ENCODE measurements at regions not wholly inside any gene's neighbourhood (a gene's known extent, or its start where the extent isn't known, plus 50 kb on each side); places are given as distances from the start of the nearest gene placed in this dataset.
"Not testable (repeated sequence)": the region's sequence is repeated elsewhere in the genome, so short reads cannot be mapped to it uniquely, and the experiment has no call there.

- no peak for TF ChIP-seq CTCF (IDR thresholded peaks at IDR 0.05; ENCODE audit: insufficient read depth, low read depth, low read length, missing control alignments)
- DNase-seq (ENCODE audit: low read depth): no peak
- no peak overlapping the region for H3K4me3 ChIP-seq (ENCODE audit: low read length)
Measured at GRCh38 chr2:155907211-155907610, 425.3 kb downstream of the NR4A2 start.

- no peak overlapping the region for H3K4me3 ChIP-seq (ENCODE audit: low read length)
- no peak for DNase-seq (ENCODE audit: low read depth)
- no peak for TF ChIP-seq CTCF (IDR thresholded peaks at IDR 0.05; ENCODE audit: insufficient read depth, low read depth, low read length, missing control alignments)
Measured at GRCh38 chr2:155905657-155906056, 426.9 kb downstream of the NR4A2 start.

- DNase-seq (ENCODE audit: low read depth): no peak
- no peak for TF ChIP-seq CTCF (IDR thresholded peaks at IDR 0.05; ENCODE audit: insufficient read depth, low read depth, low read length, missing control alignments)
- no peak overlapping the region for H3K4me3 ChIP-seq (ENCODE audit: low read length)
Measured at GRCh38 chr2:155904720-155905119, 427.8 kb downstream of the NR4A2 start.

GRCh38 chr2:155902635-155903034 lies 429.9 kb downstream of the NR4A2 start:
- DNase-seq (ENCODE audit: low read depth): no peak
- TF ChIP-seq CTCF (IDR thresholded peaks at IDR 0.05; ENCODE audit: insufficient read depth, low read depth, low read length, missing control alignments): no peak
- no peak overlapping the region for H3K4me3 ChIP-seq (ENCODE audit: low read length)

GRCh38 chr2:155895016-155895415 lies 437.5 kb downstream of the NR4A2 start:
- no peak overlapping the region for H3K4me3 ChIP-seq (ENCODE audit: low read length)
- peak; percentile 76 for DNase-seq (ENCODE audit: low read depth)
- no peak for TF ChIP-seq CTCF (IDR thresholded peaks at IDR 0.05; ENCODE audit: insufficient read depth, low read depth, low read length, missing control alignments)

GRCh38 chr2:155880382-155880781 lies 452.1 kb downstream of the NR4A2 start:
- H3K4me3 ChIP-seq (ENCODE audit: low read length): not testable (repeated sequence)
- peak; percentile 48 for DNase-seq (ENCODE audit: low read depth)

- H3K4me3 ChIP-seq (ENCODE audit: low read length): not testable (repeated sequence)
- peak; percentile 97 for DNase-seq (ENCODE audit: low read depth)
Measured at GRCh38 chr2:155879900-155880299, 452.6 kb downstream of the NR4A2 start.

GRCh38 chr2:155872396-155872795 lies 460.1 kb downstream of the NR4A2 start:
- H3K4me3 ChIP-seq (ENCODE audit: low read length): no peak overlapping the region
- no peak for TF ChIP-seq CTCF (IDR thresholded peaks at IDR 0.05; ENCODE audit: insufficient read depth, low read depth, low read length, missing control alignments)
- DNase-seq (ENCODE audit: low read depth): peak; percentile 52
